ENCODE measurements at regions not wholly inside any gene's neighbourhood (a gene's known extent, or its start where the extent isn't known, plus 50 kb on each side); places are given as distances from the start of the nearest gene placed in this dataset.

- H3K9me3 ChIP-seq: no peaks in the 10 kb centered on the region
- no peaks in the 10 kb centered on the region for H3K27me3 ChIP-seq
- no peaks in the 10 kb centered on the region for H3K4me1 ChIP-seq
- no peak for DNase-seq (ENCODE audit: low spot score in 2 of 2)
- no peak for TF ChIP-seq EP300 (IDR thresholded peaks at IDR 0.05)
- no peak for TF ChIP-seq POLR2AphosphoS5 (IDR thresholded peaks at IDR 0.05)
- no peak for TF ChIP-seq CTCF (IDR thresholded peaks at IDR 0.05)
- TF ChIP-seq POLR2A (IDR thresholded peaks at IDR 0.05): no peak
- H3K36me3 ChIP-seq: no peaks in the 10 kb centered on the region
- 53% methylated on average over 4 of the region's 4 CpGs for WGBS
- H3K4me3 ChIP-seq: no peak overlapping the region
- H3K27ac ChIP-seq: no peak overlapping the region
These were observed 110.4 kb upstream of the TRIM2 start for GRCh38 chr4:153093802-153094201.

DNA sequence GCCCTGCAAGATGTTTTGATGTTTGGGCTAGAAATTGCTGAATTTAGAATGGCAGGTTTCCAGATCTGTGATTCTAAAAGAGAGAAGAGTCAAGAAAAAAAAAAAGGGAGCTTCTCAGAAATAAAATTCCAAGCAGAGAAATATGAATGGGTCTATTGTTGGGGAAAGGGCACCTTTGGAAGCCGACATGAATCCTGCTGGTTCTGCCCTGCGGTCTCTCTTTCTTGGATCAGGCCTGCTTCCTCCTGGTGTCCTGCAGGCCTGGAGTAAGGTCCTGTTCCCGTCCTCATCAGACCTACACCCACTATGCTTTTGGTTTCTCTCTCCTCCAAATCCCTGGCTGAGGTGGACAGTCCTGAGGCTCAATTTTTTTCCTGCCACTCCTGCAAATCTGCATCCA, 109.8 kb upstream of the TRIM2 start:
- 77% methylated on average over 3 of the region's 3 CpGs for WGBS
- DNase-seq (ENCODE audit: low spot score in 2 of 2): no peak
- no peaks in the 10 kb centered on the region for H3K27me3 ChIP-seq
- H3K4me1 ChIP-seq: no peaks in the 10 kb centered on the region
- no peak overlapping the region for H3K4me3 ChIP-seq
- no peaks in the 10 kb centered on the region for H3K9me3 ChIP-seq
- no peaks in the 10 kb centered on the region for H3K36me3 ChIP-seq
- TF ChIP-seq POLR2AphosphoS5 (IDR thresholded peaks at IDR 0.05): no peak
- no peak for TF ChIP-seq CTCF (IDR thresholded peaks at IDR 0.05)
- no peak for TF ChIP-seq POLR2A (IDR thresholded peaks at IDR 0.05)
- no peak for TF ChIP-seq EP300 (IDR thresholded peaks at IDR 0.05)
- no peak overlapping the region for H3K27ac ChIP-seq

DNA sequence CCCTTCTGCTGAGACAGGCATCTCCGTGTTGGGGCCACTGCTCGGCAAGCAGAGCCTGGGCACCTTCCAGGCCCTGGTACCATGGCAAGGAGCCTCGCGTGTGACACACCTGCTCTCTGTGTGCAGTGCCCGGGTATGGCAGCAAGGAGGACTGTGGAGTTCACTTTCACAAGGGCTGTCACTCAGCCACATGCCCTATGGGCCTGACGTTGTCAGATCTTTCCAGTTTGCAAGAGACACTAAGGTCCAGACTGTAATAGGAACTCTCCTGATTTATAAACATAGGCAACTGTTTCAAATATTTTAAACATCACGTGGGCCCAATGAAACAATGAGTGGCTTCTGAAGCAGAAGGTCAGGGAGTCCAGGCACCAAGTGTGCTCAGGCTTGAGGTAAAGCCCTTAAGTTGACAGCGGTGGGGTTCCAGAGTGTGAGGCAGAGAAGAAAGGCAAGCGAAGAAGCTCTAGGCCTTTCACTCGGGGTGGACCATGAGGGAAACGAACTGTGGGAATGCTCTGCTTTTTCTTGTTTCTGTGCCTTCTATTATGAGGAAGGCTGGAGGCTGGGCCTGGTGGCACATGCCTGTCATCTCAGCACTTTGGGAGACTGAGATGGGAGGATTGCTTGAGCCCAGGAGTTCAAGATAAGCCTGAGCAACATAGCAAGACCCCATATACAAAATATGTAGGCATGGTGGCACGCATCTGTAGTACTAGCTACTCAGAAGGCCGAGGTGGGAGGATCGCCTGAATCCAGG, 108.6 kb upstream of the TRIM2 start:
- WGBS: 83% methylated on average over 14 of the region's 14 CpGs
- Histone ChIP-seq H3K27me3 (no peaks in the 10 kb centered on the region), H3K9me3 (no peaks in the 10 kb centered on the region), H3K36me3 (no peaks in the 10 kb centered on the region), H3K4me3 (no peak overlapping the region), H3K4me1 (no peaks in the 10 kb centered on the region), H3K27ac (no peak overlapping the region)
- TF ChIP-seq POLR2AphosphoS5 (IDR thresholded peaks at IDR 0.05) (no peak), EP300 (IDR thresholded peaks at IDR 0.05) (no peak), POLR2A (IDR thresholded peaks at IDR 0.05) (no peak), CTCF (IDR thresholded peaks at IDR 0.05) (peak in 1 of 2 donors; percentile 22)
- DNase-seq (ENCODE audit: low spot score in 2 of 2): no peak

DNA sequence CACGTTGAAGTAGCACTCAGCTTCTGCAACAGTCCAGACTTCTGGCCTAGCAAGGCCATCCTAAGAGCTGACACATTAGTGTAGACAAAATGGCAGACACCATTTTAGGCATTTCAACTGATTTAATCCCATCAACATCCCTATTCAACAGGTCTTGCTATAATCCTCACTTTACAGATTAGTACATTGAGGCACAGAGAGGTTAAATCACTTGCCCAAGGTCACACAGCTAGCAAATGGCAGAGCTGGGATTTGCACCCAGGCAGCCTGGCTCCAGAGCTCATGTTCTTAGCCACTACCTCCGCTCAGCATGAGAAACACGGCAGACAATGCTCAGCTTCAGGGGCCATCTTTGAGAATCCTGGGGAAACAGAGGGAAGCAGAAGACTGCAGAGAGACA, 107.9 kb upstream of the TRIM2 start:
- Histone ChIP-seq H3K27ac (no peak overlapping the region), H3K36me3 (no peaks in the 10 kb centered on the region), H3K9me3 (no peaks in the 10 kb centered on the region), H3K4me1 (no peaks in the 10 kb centered on the region), H3K27me3 (no peaks in the 10 kb centered on the region), H3K4me3 (no peak overlapping the region)
- WGBS: 90% methylated on average over 3 of the region's 3 CpGs
- no peak for TF ChIP-seq POLR2AphosphoS5 (IDR thresholded peaks at IDR 0.05)
- no peak for TF ChIP-seq POLR2A (IDR thresholded peaks at IDR 0.05)
- no peak for DNase-seq (ENCODE audit: low spot score in 2 of 2)

DNA sequence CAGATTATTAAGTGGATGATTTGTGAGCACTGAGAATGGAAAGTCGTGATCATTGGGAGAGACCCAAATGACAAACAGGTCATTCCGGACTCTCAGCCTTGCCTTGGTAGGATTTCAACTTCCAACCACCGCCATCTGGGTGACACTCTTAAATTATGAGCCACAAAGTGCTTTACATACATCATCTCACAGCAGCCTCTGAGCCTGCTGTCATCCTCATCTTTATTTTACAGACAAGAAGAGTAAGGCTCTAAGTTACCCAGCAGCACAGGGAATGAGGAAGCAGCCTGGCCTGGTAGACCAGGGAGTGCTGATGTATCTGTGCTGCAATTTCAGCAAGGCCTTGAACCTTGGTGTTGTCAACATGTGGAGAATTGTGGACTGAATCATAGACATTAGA, 105.8 kb upstream of the TRIM2 start:
- DNase-seq (ENCODE audit: low spot score in 2 of 2): no peak
- no peaks in the 10 kb centered on the region for H3K4me1 ChIP-seq
- TF ChIP-seq EP300 (IDR thresholded peaks at IDR 0.05) (no peak), POLR2A (IDR thresholded peaks at IDR 0.05) (no peak), CTCF (IDR thresholded peaks at IDR 0.05) (no peak), POLR2AphosphoS5 (IDR thresholded peaks at IDR 0.05) (no peak)
- no peak overlapping the region for H3K4me3 ChIP-seq
- no peaks in the 10 kb centered on the region for H3K27me3 ChIP-seq
- no peak overlapping the region for H3K27ac ChIP-seq
- H3K9me3 ChIP-seq: no peaks in the 10 kb centered on the region
- 28% methylated on average over 3 of the region's 3 CpGs for WGBS
- no peaks in the 10 kb centered on the region for H3K36me3 ChIP-seq

All from suprapubic skin (tissue), 4 donors.